ENCODE measurements at regions not wholly inside any gene's neighbourhood (a gene's known extent, or its start where the extent isn't known, plus 50 kb on each side); places are given as distances from the start of the nearest gene placed in this dataset.
A peak's percentile ranks its signal among the peaks of the same experiment; 100 is the strongest.
"Not testable (repeated sequence)": the region's sequence is repeated elsewhere in the genome, so short reads cannot be mapped to it uniquely, and the experiment has no call there.

- Mint-ChIP-seq H3K36me3 (no peaks in the 10 kb centered on the region), H3K27me3 (no peaks in the 10 kb centered on the region), H3K27ac (no peak overlapping the region), H3K9me3 (peaks cover 0 to 1% (median 0%) of the 10 kb centered on the region in 7 donors), H3K4me3 (no peak overlapping the region), H3K4me1 (no peaks in the 10 kb centered on the region)
- ATAC-seq (ENCODE audit: low read depth in 2 of 2) (no peak), DNase-seq (no peak)
These were observed 621.2 kb upstream of the FBXO33 start for GRCh38 chr14:40053416-40053815.

GRCh38 chr14:40028991-40029390 is 596.8 kb upstream of the FBXO33 start:
- Mint-ChIP-seq H3K4me1 (no peaks in the 10 kb centered on the region), H3K4me3 (no peak overlapping the region), H3K36me3 (no peaks in the 10 kb centered on the region)

GRCh38 chr14:40025101-40025500 is 592.9 kb upstream of the FBXO33 start:
- ATAC-seq (ENCODE audit: low read depth in 2 of 2) (no peak), DNase-seq (no peak)
- H3K27me3 Mint-ChIP-seq: no peaks in the 10 kb centered on the region
- H3K9me3 Mint-ChIP-seq: peaks cover 0 to 3% (median 0%) of the 10 kb centered on the region in 7 donors
- H3K4me1 Mint-ChIP-seq: no peaks in the 10 kb centered on the region
- H3K4me3 Mint-ChIP-seq: no peak overlapping the region
- no peaks in the 10 kb centered on the region for H3K36me3 Mint-ChIP-seq
- no peak overlapping the region for H3K27ac Mint-ChIP-seq

More at GRCh38 chr14:40028991-40029390, 596.8 kb upstream of the FBXO33 start:
- ATAC-seq (ENCODE audit: low read depth in 2 of 2) (no peak), DNase-seq (no peak)
- Mint-ChIP-seq H3K9me3 (peaks cover 0 to 9% (median 0%) of the 10 kb centered on the region in 7 donors), H3K27ac (no peak overlapping the region), H3K27me3 (no peaks in the 10 kb centered on the region)

GRCh38 chr14:40010961-40011360 is 578.7 kb upstream of the FBXO33 start:
- no peak overlapping the region for H3K4me3 Mint-ChIP-seq
- no peaks in the 10 kb centered on the region for H3K27me3 Mint-ChIP-seq
- H3K27ac Mint-ChIP-seq: no peak overlapping the region

GRCh38 chr14:40009771-40010170 is 577.5 kb upstream of the FBXO33 start:
- no peak for DNase-seq
- H3K4me1 Mint-ChIP-seq: no peaks in the 10 kb centered on the region
- no peak overlapping the region for H3K27ac Mint-ChIP-seq
- no peaks in the 10 kb centered on the region for H3K36me3 Mint-ChIP-seq
- peak overlapping the region in 1 of 8 donors; percentile 66 for H3K4me3 Mint-ChIP-seq
- H3K27me3 Mint-ChIP-seq: no peaks in the 10 kb centered on the region
- ATAC-seq (ENCODE audit: low read depth in 2 of 2): no peak
- H3K9me3 Mint-ChIP-seq: peaks cover 0 to 3% (median 0%) of the 10 kb centered on the region in 7 donors

More at GRCh38 chr14:40010961-40011360, 578.7 kb upstream of the FBXO33 start:
- no peaks in the 10 kb centered on the region for H3K4me1 Mint-ChIP-seq
- H3K9me3 Mint-ChIP-seq: peaks cover 0 to 3% (median 0%) of the 10 kb centered on the region in 7 donors
- ATAC-seq (ENCODE audit: low read depth in 2 of 2): no peak
- no peaks in the 10 kb centered on the region for H3K36me3 Mint-ChIP-seq
- no peak for DNase-seq

- H3K9me3 Mint-ChIP-seq; ATAC-seq (ENCODE audit: low read depth in 2 of 2); H3K27me3 Mint-ChIP-seq; H3K27ac Mint-ChIP-seq; H3K4me3 Mint-ChIP-seq; H3K36me3 Mint-ChIP-seq; DNase-seq; H3K4me1 Mint-ChIP-seq: not testable (repeated sequence)
These were observed 576.1 kb upstream of the FBXO33 start for GRCh38 chr14:40008345-40008744.

- DNase-seq (no peak), ATAC-seq (ENCODE audit: low read depth in 2 of 2) (no peak)
- H3K36me3 Mint-ChIP-seq: no peaks in the 10 kb centered on the region
- H3K27ac Mint-ChIP-seq: no peak overlapping the region
- H3K4me3 Mint-ChIP-seq: no peak overlapping the region
- H3K9me3 Mint-ChIP-seq: peaks cover 0 to 3% (median 0%) of the 10 kb centered on the region in 7 donors
- no peaks in the 10 kb centered on the region for H3K4me1 Mint-ChIP-seq
- H3K27me3 Mint-ChIP-seq: no peaks in the 10 kb centered on the region
These were observed 572.8 kb upstream of the FBXO33 start for GRCh38 chr14:40004871-40005500.

GRCh38 chr14:40003773-40004172 is 571.5 kb upstream of the FBXO33 start:
- no peaks in the 10 kb centered on the region for H3K4me1 Mint-ChIP-seq
- no peak overlapping the region for H3K27ac Mint-ChIP-seq

GRCh38 chr14:39998854-39999253 is 566.6 kb upstream of the FBXO33 start:
- Mint-ChIP-seq H3K4me1 (no peaks in the 10 kb centered on the region), H3K27me3 (no peaks in the 10 kb centered on the region), H3K4me3 (no peak overlapping the region), H3K27ac (no peak overlapping the region), H3K36me3 (no peaks in the 10 kb centered on the region), H3K9me3 (peaks cover 0 to 3% (median 0%) of the 10 kb centered on the region in 7 donors)
- DNase-seq (no peak), ATAC-seq (ENCODE audit: low read depth in 2 of 2) (no peak)

More at GRCh38 chr14:40003773-40004172, 571.5 kb upstream of the FBXO33 start:
- no peaks in the 10 kb centered on the region for H3K36me3 Mint-ChIP-seq
- H3K27me3 Mint-ChIP-seq: no peaks in the 10 kb centered on the region
- ATAC-seq (ENCODE audit: low read depth in 2 of 2) (no peak), DNase-seq (no peak)
- no peaks in the 10 kb centered on the region for H3K9me3 Mint-ChIP-seq
- no peak overlapping the region for H3K4me3 Mint-ChIP-seq

- no peak overlapping the region for H3K27ac Mint-ChIP-seq
- no peak for ATAC-seq (ENCODE audit: low read depth in 2 of 2)
- no peaks in the 10 kb centered on the region for H3K36me3 Mint-ChIP-seq
- H3K9me3 Mint-ChIP-seq: peaks cover 0 to 3% (median 0%) of the 10 kb centered on the region in 7 donors
- H3K27me3 Mint-ChIP-seq: no peaks in the 10 kb centered on the region
- no peak overlapping the region for H3K4me3 Mint-ChIP-seq
- DNase-seq: no peak
- H3K4me1 Mint-ChIP-seq: no peaks in the 10 kb centered on the region
These were observed 565.9 kb upstream of the FBXO33 start for GRCh38 chr14:39998114-39998513.

GRCh38 chr14:39991041-39991440 is 558.8 kb upstream of the FBXO33 start:
- DNase-seq (no peak), ATAC-seq (ENCODE audit: low read depth in 2 of 2) (no peak)
- Mint-ChIP-seq H3K4me1 (peaks cover 0 to 4% (median 0%) of the 10 kb centered on the region in 3 donors), H3K27ac (no peak overlapping the region), H3K9me3 (no peaks in the 10 kb centered on the region), H3K36me3 (no peaks in the 10 kb centered on the region), H3K27me3 (no peaks in the 10 kb centered on the region), H3K4me3 (no peak overlapping the region)

- no peaks in the 10 kb centered on the region for H3K36me3 Mint-ChIP-seq
- H3K4me1 Mint-ChIP-seq: peaks cover 0 to 4% (median 0%) of the 10 kb centered on the region in 3 donors
- ATAC-seq (ENCODE audit: low read depth in 2 of 2): peak in 1 of 2 donors; percentile 36
- no peak overlapping the region for H3K4me3 Mint-ChIP-seq
- peak; percentile 13 for DNase-seq
- peak overlapping the region in 1 of 6 donors; percentile 55 for H3K27ac Mint-ChIP-seq
- no peaks in the 10 kb centered on the region for H3K9me3 Mint-ChIP-seq
- no peaks in the 10 kb centered on the region for H3K27me3 Mint-ChIP-seq
These were observed 556.7 kb upstream of the FBXO33 start for GRCh38 chr14:39988939-39989338.

- DNase-seq (no peak), ATAC-seq (ENCODE audit: low read depth in 2 of 2) (no peak)
- Mint-ChIP-seq H3K4me1 (peaks cover 0 to 4% (median 0%) of the 10 kb centered on the region in 3 donors), H3K36me3 (no peaks in the 10 kb centered on the region), H3K9me3 (peaks cover 0 to 1% (median 0%) of the 10 kb centered on the region in 7 donors), H3K4me3 (no peak overlapping the region), H3K27me3 (no peaks in the 10 kb centered on the region), H3K27ac (no peak overlapping the region)
These were observed 552.1 kb upstream of the FBXO33 start for GRCh38 chr14:39984323-39984722.

- no peak overlapping the region for H3K4me3 Mint-ChIP-seq
- no peaks in the 10 kb centered on the region for H3K4me1 Mint-ChIP-seq
- peaks cover 0 to 1% (median 0%) of the 10 kb centered on the region in 7 donors for H3K9me3 Mint-ChIP-seq
- no peaks in the 10 kb centered on the region for H3K36me3 Mint-ChIP-seq
- no peak overlapping the region for H3K27ac Mint-ChIP-seq
- DNase-seq (no peak), ATAC-seq (ENCODE audit: low read depth in 2 of 2) (no peak)
- no peaks in the 10 kb centered on the region for H3K27me3 Mint-ChIP-seq
These were observed 545.0 kb upstream of the FBXO33 start for GRCh38 chr14:39977198-39977597.
